IMR-90 (cell line): ENCODE measurements at regions not wholly inside any gene's neighbourhood (a gene's known extent, or its start where the extent isn't known, plus 50 kb on each side); places are given as distances from the start of the nearest gene placed in this dataset.

Source experiments
- ATAC-seq: fragments of 200-7000 bp; cut with Tn5 transposase; 2 replicates; pipeline ENCODE4 v1.9.1; 2020; ENCODE audit warnings: low read depth, mild to moderate bottlenecking, moderate library complexity
- BruUV-seq: library from RNA; stranded (reverse); fragments of 400-500 nt; replicated peaks from 2 replicates; lab custom pipeline; 2021; lab: Mats Ljungman, UMichigan
- CTCF ChIA-PET: fragments of 300-600 bp; formaldehyde crosslinking; extraction: SDS; loops from one replicate; lab custom pipeline; 2021; ENCODE audit warnings: antibody characterized with exemption; lab: Yijun Ruan, JAX
- POLR2A ChIA-PET: fragments of 300-600 bp; sonication (Branson Sonifier 250); formaldehyde crosslinking; loops from one replicate; lab custom pipeline; 2022; ENCODE audit warnings: antibody characterized with exemption; ENCODE audit not compliant: unreplicated experiment; lab: Charles Lee
- DNase-seq: peaks from one replicate; pipeline ENCODE4 v3.0.0; 2013
- H2AFZ ChIP-seq: replicated peaks from 2 replicates; pipeline ENCODE3; 2013; ENCODE audit warnings: low read length, mild to moderate bottlenecking; ENCODE audit not compliant: poor library complexity
- H2AK5ac ChIP-seq: 2 replicates; pipeline ENCODE4 v1.6.1; 2013; ENCODE audit warnings: low read depth, low read length, inconsistent platforms
- H2AK9ac ChIP-seq: replicated peaks from 2 replicates; pipeline ENCODE3; 2013; ENCODE audit warnings: mild to moderate bottlenecking, low read depth, low read length, moderate library complexity; ENCODE audit not compliant: poor library complexity
- H2BK120ac ChIP-seq: 2 replicates; pipeline ENCODE4 v1.6.1; 2013; ENCODE audit warnings: low read depth, low read length, inconsistent platforms
- H2BK15ac ChIP-seq: 3 replicates; pipeline ENCODE4 v1.6.1; 2013; ENCODE audit warnings: low read depth, low read length, inconsistent platforms
- H2BK20ac ChIP-seq: 2 replicates; pipeline ENCODE4 v1.6.1; 2013; ENCODE audit warnings: low read depth, mild to moderate bottlenecking, inconsistent platforms, low read length, moderate library complexity
- H2BK5ac ChIP-seq: 2 replicates; pipeline ENCODE4 v1.6.1; 2013; ENCODE audit warnings: mild to moderate bottlenecking, low read depth, low read length, inconsistent platforms; ENCODE audit not compliant: poor library complexity, severe bottlenecking
- H3K14ac ChIP-seq: replicated peaks from 2 replicates; pipeline ENCODE4 v1.6.1; 2013; ENCODE audit warnings: low read depth, low read length, inconsistent platforms
- H3K18ac ChIP-seq: 2 replicates; pipeline ENCODE4 v1.6.1; 2013; ENCODE audit warnings: low read depth, low read length, control low read depth
- H3K23ac ChIP-seq: 2 replicates; pipeline ENCODE4 v1.6.1; 2013; ENCODE audit warnings: low read depth, low read length, inconsistent platforms
- H3K27ac ChIP-seq: 2 replicates; pipeline ENCODE4 v1.5.1; 2013; ENCODE audit warnings: mild to moderate bottlenecking, control low read depth, low read length; ENCODE audit not compliant: insufficient read depth
- H3K27me3 ChIP-seq: 2 replicates; pipeline ENCODE4 v1.6.1; 2013; ENCODE audit warnings: low read length; ENCODE audit not compliant: control insufficient read depth, insufficient read depth
- H3K36me3 ChIP-seq: 2 replicates; pipeline ENCODE4 v1.6.1; 2013; ENCODE audit warnings: low read length, mixed read lengths; ENCODE audit not compliant: control insufficient read depth, insufficient read depth
- H3K4ac ChIP-seq: 2 replicates; pipeline ENCODE4 v1.6.1; 2013; ENCODE audit warnings: low read depth, low read length, inconsistent platforms
- H3K4me1 ChIP-seq: 2 replicates; pipeline ENCODE4 v1.6.1; 2013; ENCODE audit warnings: low read length, mixed read lengths; ENCODE audit not compliant: control insufficient read depth, insufficient read depth
- H3K4me2 ChIP-seq: 2 replicates; pipeline ENCODE4 v1.6.1; 2013; ENCODE audit warnings: low read depth, mild to moderate bottlenecking, control low read depth, low read length, moderate library complexity
- H3K4me3 ChIP-seq: 2 replicates; pipeline ENCODE4 v1.5.1; 2013; ENCODE audit warnings: low read depth, mild to moderate bottlenecking, control low read depth, low read length, moderate library complexity; ENCODE audit not compliant: insufficient read depth
- H3K56ac ChIP-seq: 2 replicates; pipeline ENCODE4 v1.6.1; 2013; ENCODE audit warnings: low read length, inconsistent platforms; ENCODE audit not compliant: insufficient read depth; ENCODE audit errors: extremely low read depth
- H3K79me1 ChIP-seq, 2 experiments: 2 replicates each; pipeline ENCODE4 v1.6.1; 2013; ENCODE audit warnings: low read length in 2 of 2, inconsistent platforms in 1 of 2, low read depth in 1 of 2
- H3K9ac ChIP-seq: 2 replicates; pipeline ENCODE4 v1.6.1; 2013; ENCODE audit warnings: low read depth, low read length, control low read depth
- H3K9me1 ChIP-seq: 2 replicates; pipeline ENCODE4 v1.6.1; 2013; ENCODE audit warnings: low read length, inconsistent platforms; ENCODE audit not compliant: insufficient read depth
- H3K9me3 ChIP-seq: 2 replicates; pipeline ENCODE4 v1.6.1; 2013; ENCODE audit warnings: low read length; ENCODE audit not compliant: control insufficient read depth, insufficient read depth
- H4K20me1 ChIP-seq: 2 replicates; pipeline ENCODE4 v1.6.1; 2013; ENCODE audit warnings: low read length, inconsistent platforms; ENCODE audit not compliant: insufficient read depth
- H4K5ac ChIP-seq: 2 replicates; pipeline ENCODE4 v1.6.1; 2013; ENCODE audit warnings: mild to moderate bottlenecking, low read depth, low read length, control low read depth
- H4K8ac ChIP-seq, 2 experiments: 2 replicates each; pipeline ENCODE4 v1.6.1; 2013; ENCODE audit warnings: low read depth in 2 of 2, low read length in 2 of 2, control low read depth in 1 of 2, inconsistent platforms in 1 of 2
- H4K91ac ChIP-seq: 2 replicates; pipeline ENCODE4 v1.6.1; 2013; ENCODE audit warnings: low read depth, low read length, inconsistent platforms; ENCODE audit not compliant: insufficient read depth
- BHLHE40 ChIP-seq: fragments of 150-350 bp; IDR thresholded peaks from 2 replicates; pipeline ENCODE4 v1.6.1; 2016; ENCODE audit warnings: mild to moderate bottlenecking, low read depth, low read length
- CEBPB ChIP-seq: IDR thresholded peaks from 2 replicates; pipeline ENCODE4 v1.6.1; 2012; ENCODE audit warnings: low read depth, low read length, improper control_type of control experiment
- CHD1 ChIP-seq: IDR thresholded peaks from 2 replicates; pipeline ENCODE4 v1.6.1; 2012; ENCODE audit warnings: low read depth, low read length, improper control_type of control experiment
- ELK1 ChIP-seq: fragments of 150-350 bp; IDR thresholded peaks from 2 replicates; pipeline ENCODE4 v1.6.1; 2016; ENCODE audit warnings: low read depth, mild to moderate bottlenecking, low read length, moderate library complexity, borderline replicate concordance
- FOS ChIP-seq: fragments of 150-350 bp; IDR thresholded peaks from 2 replicates; pipeline ENCODE4 v1.6.1; 2016; ENCODE audit warnings: low read depth, low read length
- MAFK ChIP-seq: IDR thresholded peaks from 2 replicates; pipeline ENCODE4 v1.6.1; 2012; ENCODE audit warnings: low read depth, low read length, improper control_type of control experiment
- MAZ ChIP-seq: IDR thresholded peaks from 2 replicates; pipeline ENCODE4 v1.6.1; 2012; ENCODE audit warnings: low read depth, mild to moderate bottlenecking, low read length, improper control_type of control experiment, moderate library complexity, borderline replicate concordance
- MXI1 ChIP-seq: IDR thresholded peaks from 2 replicates; pipeline ENCODE4 v1.6.1; 2012; ENCODE audit warnings: low read depth, mild to moderate bottlenecking, low read length, moderate library complexity, borderline replicate concordance
- NFE2L2 ChIP-seq: fragments of 150-350 bp; IDR thresholded peaks from 2 replicates; pipeline ENCODE4 v1.6.1; 2016; ENCODE audit warnings: low read depth, mild to moderate bottlenecking, low read length
- POLR2A ChIP-seq: IDR thresholded peaks from 2 replicates; pipeline ENCODE4 v1.6.1; 2012; ENCODE audit warnings: mild to moderate bottlenecking, low read depth, low read length
- RAD21 ChIP-seq: IDR thresholded peaks from 2 replicates; pipeline ENCODE4 v1.6.1; 2012; ENCODE audit warnings: low read length, improper control_type of control experiment
- RCOR1 ChIP-seq: IDR thresholded peaks from 2 replicates; pipeline ENCODE4 v1.6.1; 2012; ENCODE audit warnings: mild to moderate bottlenecking, low read length, improper control_type of control experiment; ENCODE audit not compliant: insufficient replicate concordance
- RFX5 ChIP-seq: IDR thresholded peaks from 2 replicates; pipeline ENCODE4 v1.8.0; 2012; ENCODE audit warnings: low read depth, mild to moderate bottlenecking, low read length, moderate library complexity
- SMC3 ChIP-seq: fragments of 150-350 bp; IDR thresholded peaks from 2 replicates; pipeline ENCODE4 v1.6.1; 2016; ENCODE audit warnings: low read depth, mild to moderate bottlenecking, antibody characterized with exemption, low read length, moderate library complexity
- WGBS, 2 experiments: methylation state at CpG; one replicate each; pipeline versions ENCODE4 v1.1.5 to v1.1.7; 2013; ENCODE audit warnings: missing lambda C conversion rate in 2 of 2; ENCODE audit not compliant: insufficient read length in 1 of 2; ENCODE audit errors: extremely low coverage in 2 of 2; 5-methylcytosine and 5-hydroxymethylcytosine counted together
- dilution Hi-C: fragments of 300-500 bp; cut with HindIII; formaldehyde crosslinking; loops from one replicate; pipeline ENCODE4 v1.14.3; 2018; ENCODE audit warnings: low sequenced_read_pairs; ENCODE audit not compliant: unreplicated experiment
- in situ Hi-C: fragments of 300-500 bp; cut with MboI; formaldehyde crosslinking; loops from 3 replicates; pipeline ENCODE4 v1.14.3; 2019; ENCODE audit warnings: low sequenced_read_pairs, inconsistent platforms, mixed read lengths
- intact Hi-C: fragments of 100-400 bp; cut with micrococcal nuclease; formaldehyde crosslinking; loops from 2 replicates; pipeline ENCODE4 v1.10.0; 2022
- TF ChIP-seq, protein P1 (sequence below): fragments of 150-350 bp; IDR thresholded peaks from 2 replicates; pipeline ENCODE4 v1.6.1; 2017; ENCODE audit warnings: mild to moderate bottlenecking, antibody characterized with exemption, low read length, low read depth
- TF ChIP-seq, protein P2 (sequence below): conservative IDR thresholded peaks from 2 replicates; pipeline ENCODE4 v1.5.1; 2012; ENCODE audit warnings: mild to moderate bottlenecking, low read depth, low read length, improper control_type of control experiment

DNA sequence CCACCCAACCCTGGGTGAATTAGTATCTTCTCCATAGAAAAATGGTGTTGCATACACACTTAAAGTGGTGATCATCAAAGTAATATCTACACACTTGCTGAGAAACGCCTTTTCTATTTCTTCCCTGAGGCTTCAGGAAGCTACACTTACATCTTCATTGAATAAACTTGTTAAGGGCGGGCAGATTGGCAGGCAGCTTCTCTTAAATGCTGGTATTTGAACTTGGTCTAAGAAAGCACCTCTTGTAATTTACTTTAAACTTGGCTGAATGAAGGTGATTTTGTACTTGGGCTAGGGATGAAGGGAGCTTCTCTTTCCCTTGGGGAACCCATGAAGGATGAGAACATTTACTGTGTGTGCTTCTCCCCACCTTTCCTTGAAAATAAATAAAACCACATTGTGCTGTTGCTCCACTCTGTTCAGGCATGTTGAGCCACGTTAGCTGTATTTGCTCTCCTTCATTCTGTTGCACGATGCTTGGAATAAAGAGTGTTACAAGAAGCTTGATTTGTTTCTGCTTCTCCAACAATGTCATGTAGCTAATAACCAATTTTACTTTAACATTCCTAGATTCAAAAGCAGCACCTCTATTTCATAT lies 430.1 kb downstream of the ANKRD50 start:
- H2AFZ ChIP-seq = no peak overlapping the region
- DNase-seq (no peak), ATAC-seq (no peak)
- no peak overlapping the region for H3K27ac ChIP-seq
- H3K4ac ChIP-seq = no peak overlapping the region
- intact Hi-C loops = no loop called here
- TF ChIP-seq SMC3 (no peak), POLR2A (no peak), CHD1 (no peak), BHLHE40 (no peak), MAZ (no peak), RFX5 (no peak), RAD21 (no peak), ELK1 (no peak), MXI1 (no peak), CEBPB (no peak), MAFK (no peak), FOS (no peak), NFE2L2 (no peak), RCOR1 (no peak)
- TF ChIP-seq, protein P1, sequence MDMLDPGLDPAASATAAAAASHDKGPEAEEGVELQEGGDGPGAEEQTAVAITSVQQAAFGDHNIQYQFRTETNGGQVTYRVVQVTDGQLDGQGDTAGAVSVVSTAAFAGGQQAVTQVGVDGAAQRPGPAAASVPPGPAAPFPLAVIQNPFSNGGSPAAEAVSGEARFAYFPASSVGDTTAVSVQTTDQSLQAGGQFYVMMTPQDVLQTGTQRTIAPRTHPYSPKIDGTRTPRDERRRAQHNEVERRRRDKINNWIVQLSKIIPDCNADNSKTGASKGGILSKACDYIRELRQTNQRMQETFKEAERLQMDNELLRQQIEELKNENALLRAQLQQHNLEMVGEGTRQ = no peak
- TF ChIP-seq, protein P2, sequence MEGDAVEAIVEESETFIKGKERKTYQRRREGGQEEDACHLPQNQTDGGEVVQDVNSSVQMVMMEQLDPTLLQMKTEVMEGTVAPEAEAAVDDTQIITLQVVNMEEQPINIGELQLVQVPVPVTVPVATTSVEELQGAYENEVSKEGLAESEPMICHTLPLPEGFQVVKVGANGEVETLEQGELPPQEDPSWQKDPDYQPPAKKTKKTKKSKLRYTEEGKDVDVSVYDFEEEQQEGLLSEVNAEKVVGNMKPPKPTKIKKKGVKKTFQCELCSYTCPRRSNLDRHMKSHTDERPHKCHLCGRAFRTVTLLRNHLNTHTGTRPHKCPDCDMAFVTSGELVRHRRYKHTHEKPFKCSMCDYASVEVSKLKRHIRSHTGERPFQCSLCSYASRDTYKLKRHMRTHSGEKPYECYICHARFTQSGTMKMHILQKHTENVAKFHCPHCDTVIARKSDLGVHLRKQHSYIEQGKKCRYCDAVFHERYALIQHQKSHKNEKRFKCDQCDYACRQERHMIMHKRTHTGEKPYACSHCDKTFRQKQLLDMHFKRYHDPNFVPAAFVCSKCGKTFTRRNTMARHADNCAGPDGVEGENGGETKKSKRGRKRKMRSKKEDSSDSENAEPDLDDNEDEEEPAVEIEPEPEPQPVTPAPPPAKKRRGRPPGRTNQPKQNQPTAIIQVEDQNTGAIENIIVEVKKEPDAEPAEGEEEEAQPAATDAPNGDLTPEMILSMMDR = no peak
- no peak overlapping the region for H3K4me2 ChIP-seq
- no peak overlapping the region for H3K9ac ChIP-seq
- H4K8ac ChIP-seq = no peak overlapping the region
- no peaks in the 10 kb centered on the region for H3K79me1 ChIP-seq
- H2AK5ac ChIP-seq = no peak overlapping the region
- no peaks in the 10 kb centered on the region for H3K36me3 ChIP-seq
- POLR2A ChIA-PET = no interaction called here
- H3K9me1 ChIP-seq = no peaks in the 10 kb centered on the region
- H2BK20ac ChIP-seq = no peak overlapping the region
- H4K20me1 ChIP-seq = no peaks in the 10 kb centered on the region
- no peaks in the 10 kb centered on the region for H3K27me3 ChIP-seq
- no peak overlapping the region for H3K18ac ChIP-seq
- no peak overlapping the region for H4K91ac ChIP-seq
- no peak overlapping the region for H3K4me3 ChIP-seq
- no peak overlapping the region for H3K56ac ChIP-seq
- H3K9me3 ChIP-seq = no peaks in the 10 kb centered on the region
- H2BK5ac ChIP-seq = no peak overlapping the region
- no peak overlapping the region for H3K14ac ChIP-seq
- no peaks in the 10 kb centered on the region; the same call in 1 of the 2 replicates for H3K4me1 ChIP-seq
- dilution Hi-C loops = no loop called here
- no peak overlapping the region for H4K5ac ChIP-seq
- CTCF ChIA-PET = no interaction called here
- in situ Hi-C loops = no loop called here
- H2BK120ac ChIP-seq = no peak overlapping the region
- no peak overlapping the region for H3K23ac ChIP-seq
- BruUV-seq = no TSS peak
- no peak overlapping the region for H2BK15ac ChIP-seq
- no peak overlapping the region for H2AK9ac ChIP-seq
- no CpG with 5 or more reads among the region's 4 CpGs for WGBS, 2 experiments
